WERI-Rb-1 (cell line): ENCODE measurements at regions not wholly inside any gene's neighbourhood (a gene's known extent, or its start where the extent isn't known, plus 50 kb on each side); places are given as distances from the start of the nearest gene placed in this dataset.

ENCODE experiments used
- DNase-seq: peaks from one replicate; pipeline ENCODE4 v3.0.0-alpha.2; 2020
- H3K27ac ChIP-seq: fragments of 250-450 bp; sonication (Bioruptor Pico); 2 replicates; pipeline ENCODE4 v1.5.1; 2020; ENCODE audit warnings: mild to moderate bottlenecking, moderate library complexity
- H3K27me3 ChIP-seq: fragments of 250-450 bp; sonication (Bioruptor Pico); 2 replicates; pipeline ENCODE4 v1.5.1; 2021; ENCODE audit warnings: mild to moderate bottlenecking, low read depth, moderate library complexity; ENCODE audit not compliant: insufficient read depth, severe bottlenecking
- H3K36me3 ChIP-seq: fragments of 250-450 bp; sonication (Bioruptor Pico); 2 replicates; pipeline ENCODE4 v1.5.1; 2020; ENCODE audit warnings: mild to moderate bottlenecking, moderate library complexity
- H3K4me3 ChIP-seq: 2 replicates; pipeline ENCODE4 v1.5.1; 2011; ENCODE audit warnings: low read depth, mild to moderate bottlenecking, control low read depth, low read length
- H3K9me3 ChIP-seq: fragments of 250-450 bp; sonication (Bioruptor Pico); 2 replicates; pipeline ENCODE4 v1.5.1; 2021; ENCODE audit warnings: mild to moderate bottlenecking, moderate library complexity; ENCODE audit not compliant: severe bottlenecking
- CTCF ChIP-seq: IDR thresholded peaks from 2 replicates; pipeline ENCODE4 v1.5.1; 2011; ENCODE audit warnings: low read depth, mild to moderate bottlenecking, control low read depth, inconsistent platforms, low read length

GRCh38 chr5:42894057-42894456, 82.4 kb upstream of the SELENOP start:
- Histone ChIP-seq H3K36me3 (no peaks in the 10 kb centered on the region), H3K27ac (no peak overlapping the region), H3K27me3 (peaks cover 66% of the 10 kb centered on the region), H3K4me3 (no peak overlapping the region), H3K9me3 (no peaks in the 10 kb centered on the region)
- no peak for TF ChIP-seq CTCF
- DNase-seq = no peak

GRCh38 chr5:42889311-42889933, 77.7 kb upstream of the SELENOP start:
- peak; percentile 51 for DNase-seq

GRCh38 chr5:42888771-42889170, 77.1 kb upstream of the SELENOP start:
- no peak overlapping the region for H3K27ac ChIP-seq
- H3K36me3 ChIP-seq = no peaks in the 10 kb centered on the region
- DNase-seq = no peak
- H3K27me3 ChIP-seq = peaks cover 61% of the 10 kb centered on the region
- H3K9me3 ChIP-seq = no peaks in the 10 kb centered on the region
- no peak overlapping the region for H3K4me3 ChIP-seq
- TF ChIP-seq CTCF = no peak

More at GRCh38 chr5:42889311-42889933, 77.7 kb upstream of the SELENOP start:
- peak; percentile 73 for TF ChIP-seq CTCF
- Histone ChIP-seq H3K9me3 (no peaks in the 10 kb centered on the region), H3K36me3 (no peaks in the 10 kb centered on the region), H3K27me3 (peaks cover 59% of the 10 kb centered on the region), H3K27ac (no peak overlapping the region), H3K4me3 (no peak overlapping the region)

GRCh38 chr5:42887575-42887974, 75.9 kb upstream of the SELENOP start:
- Histone ChIP-seq H3K9me3 (no peaks in the 10 kb centered on the region), H3K4me3 (no peak overlapping the region), H3K27me3 (peaks cover 60% of the 10 kb centered on the region), H3K36me3 (no peaks in the 10 kb centered on the region), H3K27ac (no peak overlapping the region)
- TF ChIP-seq CTCF = no peak
- no peak for DNase-seq

- no peak for TF ChIP-seq CTCF
- Histone ChIP-seq H3K36me3 (no peaks in the 10 kb centered on the region), H3K27ac (no peak overlapping the region), H3K4me3 (no peak overlapping the region), H3K9me3 (no peaks in the 10 kb centered on the region), H3K27me3 (peaks cover 62% of the 10 kb centered on the region)
- no peak for DNase-seq
Measured at GRCh38 chr5:42887097-42887496, 75.4 kb upstream of the SELENOP start.

- TF ChIP-seq CTCF = no peak
- Histone ChIP-seq H3K27me3 (peaks cover 59% of the 10 kb centered on the region), H3K36me3 (no peaks in the 10 kb centered on the region), H3K9me3 (no peaks in the 10 kb centered on the region), H3K27ac (no peak overlapping the region), H3K4me3 (no peak overlapping the region)
- no peak for DNase-seq
Measured at GRCh38 chr5:42886635-42887034, 74.9 kb upstream of the SELENOP start.
